Activated naive CD4-positive, alpha-beta T cell treated with anti-CD3 and anti-CD28 coated beads, Interleukin-2, amount 10 ng/mL, durations not matched to agents 7 days and 5 days (primary cell): ENCODE measurements at regions not wholly inside any gene's neighbourhood (a gene's known extent, or its start where the extent isn't known, plus 50 kb on each side); places are given as distances from the start of the nearest gene placed in this dataset.

Experiments used
- CTCF ChIA-PET: fragments of 350-600 bp; sonication (Branson Sonifier 250); formaldehyde crosslinking; loops from one replicate; lab custom pipeline; 2021; ENCODE audit warnings: antibody characterized with exemption; lab: Charles Lee
- DNase-seq: peaks from one replicate; pipeline ENCODE4 v3.0.0-alpha.2; 2020
- H3K27ac Mint-ChIP-seq: one replicate; pipeline ENCODE4 v1.8.0; 2021; ENCODE audit warnings: mild to moderate bottlenecking, moderate library complexity, mixed read lengths
- H3K27me3 Mint-ChIP-seq: one replicate; pipeline ENCODE4 v1.8.0; 2021; ENCODE audit warnings: mild to moderate bottlenecking, mixed read lengths
- H3K36me3 Mint-ChIP-seq: one replicate; pipeline ENCODE4 v1.8.0; 2021; ENCODE audit warnings: mixed read lengths
- H3K4me1 Mint-ChIP-seq: one replicate; pipeline ENCODE4 v1.8.0; 2021; ENCODE audit warnings: mixed read lengths
- H3K4me3 Mint-ChIP-seq: one replicate; pipeline ENCODE4 v1.8.0; 2021; ENCODE audit warnings: mild to moderate bottlenecking, moderate library complexity, mixed read lengths
- H3K9me3 Mint-ChIP-seq: one replicate; pipeline ENCODE4 v1.8.0; 2021; ENCODE audit warnings: mixed read lengths

DNA sequence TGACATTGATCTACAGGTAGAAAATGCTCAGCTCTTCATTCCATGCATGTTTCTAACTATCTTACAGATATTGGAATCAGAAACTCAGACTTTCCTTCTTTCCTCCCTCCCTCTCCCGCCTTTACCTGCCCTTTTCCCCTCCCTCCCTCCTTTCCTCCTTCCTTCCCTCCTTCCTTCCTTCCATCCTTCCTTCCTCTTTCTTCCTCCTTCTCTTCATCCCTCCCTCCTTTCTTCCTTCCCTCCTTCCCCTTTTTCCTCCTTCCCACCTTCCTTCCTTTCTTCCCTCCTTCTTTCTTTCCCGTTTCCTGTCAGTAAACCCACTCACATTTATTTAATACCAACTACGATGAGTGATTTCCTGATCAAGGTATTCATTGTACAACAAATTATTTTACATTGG is 113.4 kb upstream of the IRS2 start:
- Mint-ChIP-seq H3K4me3 (no peak overlapping the region), H3K9me3 (no peaks in the 10 kb centered on the region), H3K27ac (no peak overlapping the region), H3K27me3 (peaks cover 4% of the 10 kb centered on the region), H3K4me1 (no peaks in the 10 kb centered on the region), H3K36me3 (no peaks in the 10 kb centered on the region)
- DNase-seq = no peak
- CTCF ChIA-PET = no interaction called here

- Mint-ChIP-seq H3K27me3 (peaks cover 4% of the 10 kb centered on the region), H3K4me1 (no peaks in the 10 kb centered on the region), H3K36me3 (no peaks in the 10 kb centered on the region), H3K27ac (no peak overlapping the region), H3K9me3 (no peaks in the 10 kb centered on the region), H3K4me3 (no peak overlapping the region)
- DNase-seq = no peak
- CTCF ChIA-PET = no interaction called here
These were observed 112.9 kb upstream of the IRS2 start for GRCh38 chr13:109899316-109899715.

DNA sequence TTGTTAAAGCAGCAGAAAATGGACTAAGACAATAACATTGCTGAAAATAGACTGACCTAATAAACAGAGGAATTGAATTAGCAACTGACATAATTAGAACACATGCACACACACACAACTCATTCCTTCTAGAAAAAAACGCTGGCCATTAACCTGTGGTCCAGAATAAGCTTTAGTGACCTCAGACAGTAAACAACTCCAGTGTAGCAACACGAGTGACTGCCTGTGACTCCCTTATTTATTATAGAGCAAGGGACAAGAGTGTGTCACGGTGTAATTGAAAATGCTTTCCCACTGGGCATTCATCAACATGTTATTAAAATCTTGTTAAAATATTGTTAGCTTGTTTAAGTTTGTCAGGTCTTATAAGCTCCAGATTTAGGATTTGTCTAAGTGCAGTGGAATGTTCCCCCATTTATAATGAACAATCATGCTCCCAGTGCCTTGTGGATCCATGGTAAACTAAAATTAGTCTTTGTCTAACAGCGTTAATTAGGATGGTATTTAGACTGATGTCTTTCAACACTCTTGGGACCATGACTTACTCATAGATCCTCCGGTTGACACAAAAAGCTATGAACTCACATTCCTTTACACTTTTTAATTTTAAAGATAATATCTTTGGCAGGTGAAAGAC is 111.7 kb upstream of the IRS2 start:
- Mint-ChIP-seq H3K36me3 (no peaks in the 10 kb centered on the region), H3K4me1 (no peaks in the 10 kb centered on the region), H3K27me3 (peaks cover 8% of the 10 kb centered on the region), H3K9me3 (no peaks in the 10 kb centered on the region), H3K27ac (no peak overlapping the region), H3K4me3 (no peak overlapping the region)
- CTCF ChIA-PET = no interaction called here
- DNase-seq = no peak

DNA sequence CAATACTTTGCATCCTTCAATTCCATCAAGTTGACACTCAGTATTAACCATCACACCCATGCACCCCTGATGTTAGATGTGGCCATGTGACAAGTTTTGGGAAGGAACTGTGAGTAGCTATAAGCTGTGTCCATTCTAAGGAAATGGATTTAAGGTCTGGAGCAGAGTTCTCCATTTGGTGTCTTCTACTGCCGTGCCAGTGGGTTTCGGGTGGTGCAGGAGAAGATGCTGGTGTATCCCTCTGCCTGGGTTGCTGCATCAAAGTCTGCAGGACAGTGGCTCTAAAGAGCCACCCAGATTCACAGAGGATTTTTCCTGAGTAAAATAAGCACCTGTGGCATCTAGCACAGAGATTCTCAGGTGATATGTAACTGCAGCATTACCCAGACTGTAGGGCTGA is 105.7 kb upstream of the IRS2 start:
- Mint-ChIP-seq H3K27me3 (peaks cover 4% of the 10 kb centered on the region), H3K4me3 (no peak overlapping the region), H3K27ac (no peak overlapping the region), H3K36me3 (no peaks in the 10 kb centered on the region), H3K4me1 (no peaks in the 10 kb centered on the region), H3K9me3 (no peaks in the 10 kb centered on the region)
- CTCF ChIA-PET = no interaction called here
- DNase-seq = no peak

DNA sequence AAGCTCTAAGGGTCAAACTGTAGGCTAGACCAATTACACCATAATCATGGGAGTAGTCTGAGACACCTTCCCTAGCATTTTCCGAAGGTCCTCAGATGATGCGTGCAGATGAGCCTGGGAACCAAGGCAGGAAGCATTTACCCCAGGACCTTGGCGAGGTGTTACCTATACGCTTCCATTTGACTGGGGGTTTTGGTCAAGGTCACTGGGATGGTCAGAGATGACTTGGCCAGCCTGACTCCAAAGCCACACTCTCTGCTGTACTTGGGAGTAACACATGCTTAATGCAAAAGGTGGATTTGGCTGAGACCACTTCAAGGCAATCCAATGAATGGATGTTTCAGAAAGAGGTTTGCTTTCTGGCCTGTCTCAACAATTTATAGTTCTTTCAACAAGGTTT is 98.9 kb upstream of the IRS2 start:
- DNase-seq = no peak
- Mint-ChIP-seq H3K36me3 (no peaks in the 10 kb centered on the region), H3K27ac (no peak overlapping the region), H3K4me1 (no peaks in the 10 kb centered on the region), H3K9me3 (no peaks in the 10 kb centered on the region), H3K27me3 (no peaks in the 10 kb centered on the region), H3K4me3 (no peak overlapping the region)
- CTCF ChIA-PET = no interaction called here

- CTCF ChIA-PET = no interaction called here
- no peak for DNase-seq
- Mint-ChIP-seq H3K36me3 (no peaks in the 10 kb centered on the region), H3K27me3 (no peaks in the 10 kb centered on the region), H3K4me1 (no peaks in the 10 kb centered on the region), H3K27ac (no peak overlapping the region), H3K9me3 (no peaks in the 10 kb centered on the region), H3K4me3 (no peak overlapping the region)
These were observed 98.1 kb upstream of the IRS2 start for GRCh38 chr13:109884462-109884861.

DNA sequence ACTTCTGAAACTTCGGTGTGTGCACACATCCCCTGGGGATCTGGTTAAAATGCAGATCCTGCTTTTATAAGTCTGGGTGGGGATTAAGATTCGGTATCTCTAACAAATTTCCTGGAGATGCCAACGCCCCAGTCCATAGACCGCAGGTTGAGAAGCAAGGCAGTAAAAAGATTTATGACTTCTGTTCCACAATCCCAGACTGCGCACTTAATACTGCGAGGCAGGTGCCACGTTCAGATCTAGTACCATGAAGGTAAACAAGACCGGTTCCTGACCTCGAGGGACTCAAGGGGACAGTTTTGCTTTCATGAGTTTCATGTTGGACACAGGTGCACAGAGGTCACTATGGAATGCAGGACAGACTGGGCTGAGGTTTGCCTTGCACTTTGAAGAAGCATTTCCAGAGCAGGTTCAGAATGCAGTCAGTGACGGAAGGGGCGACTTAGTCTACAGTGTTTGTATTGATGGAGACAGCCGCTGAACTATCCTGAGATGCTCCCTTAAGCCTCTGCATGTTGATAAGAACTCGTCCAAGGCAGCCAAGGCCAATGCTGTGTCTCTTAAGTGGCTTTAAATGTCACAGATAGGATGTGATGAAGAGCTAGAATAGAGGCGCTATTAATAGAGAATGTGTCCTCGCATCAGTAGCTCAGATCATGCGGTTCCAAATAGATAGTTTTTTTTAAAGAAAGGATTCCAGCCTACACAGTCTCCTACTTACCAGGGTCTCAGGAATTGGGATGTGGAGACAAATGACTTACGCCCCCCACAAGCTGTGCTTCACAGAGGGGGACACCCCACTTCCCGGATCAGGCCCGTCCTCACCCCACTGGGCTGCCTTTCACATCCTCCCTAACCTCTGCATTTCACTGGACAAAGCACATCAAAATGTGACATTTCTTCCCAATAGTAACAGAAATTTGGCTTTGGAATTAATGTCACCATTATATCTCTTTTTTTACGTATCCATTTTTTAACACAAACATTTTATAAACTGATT is 97.1 kb upstream of the IRS2 start:
- no peak overlapping the region for H3K4me3 Mint-ChIP-seq
- CTCF ChIA-PET = no interaction called here
- no peak for DNase-seq
- no peak overlapping the region for H3K27ac Mint-ChIP-seq
- no peaks in the 10 kb centered on the region for H3K4me1 Mint-ChIP-seq
- no peaks in the 10 kb centered on the region for H3K27me3 Mint-ChIP-seq
- no peaks in the 10 kb centered on the region for H3K9me3 Mint-ChIP-seq
- no peaks in the 10 kb centered on the region for H3K36me3 Mint-ChIP-seq

DNA sequence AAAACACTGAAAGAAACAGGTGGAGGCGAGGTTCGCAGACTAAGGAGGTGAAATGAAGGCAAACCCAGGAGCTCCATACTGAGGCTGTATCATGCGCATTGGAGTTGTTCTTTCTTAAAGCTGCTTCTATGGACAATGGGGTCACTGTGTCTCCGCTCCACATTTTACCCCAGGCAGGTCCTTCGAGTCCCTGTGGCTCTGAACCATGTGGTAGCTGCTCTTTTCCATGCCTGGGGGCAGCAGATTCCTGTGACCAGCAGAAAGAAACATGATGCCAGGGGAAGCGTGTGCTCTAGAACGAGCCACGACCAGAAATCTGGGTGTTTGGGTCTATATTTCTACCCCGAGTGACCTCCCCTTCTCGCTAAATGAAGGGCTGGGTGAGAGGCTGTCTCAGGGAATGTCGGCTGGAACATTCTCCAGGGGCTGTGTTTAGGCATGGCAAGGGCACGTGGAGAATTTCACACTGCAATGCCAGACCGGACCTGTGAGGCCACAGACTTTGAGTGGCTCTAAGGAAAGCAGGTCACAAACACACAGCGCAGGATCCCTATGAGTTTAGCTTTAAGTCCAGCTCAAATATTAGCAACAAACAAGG is 95.7 kb upstream of the IRS2 start:
- Mint-ChIP-seq H3K27me3 (no peaks in the 10 kb centered on the region), H3K4me3 (no peak overlapping the region), H3K27ac (no peak overlapping the region), H3K4me1 (no peaks in the 10 kb centered on the region), H3K36me3 (no peaks in the 10 kb centered on the region), H3K9me3 (no peaks in the 10 kb centered on the region)
- CTCF ChIA-PET = no interaction called here
- no peak for DNase-seq

- Mint-ChIP-seq H3K27me3 (no peaks in the 10 kb centered on the region), H3K4me1 (no peaks in the 10 kb centered on the region), H3K36me3 (no peaks in the 10 kb centered on the region), H3K4me3 (no peak overlapping the region), H3K9me3 (no peaks in the 10 kb centered on the region), H3K27ac (no peak overlapping the region)
- DNase-seq = no peak
- CTCF ChIA-PET = no interaction called here
These were observed 95.0 kb upstream of the IRS2 start for GRCh38 chr13:109881347-109881725.

DNA sequence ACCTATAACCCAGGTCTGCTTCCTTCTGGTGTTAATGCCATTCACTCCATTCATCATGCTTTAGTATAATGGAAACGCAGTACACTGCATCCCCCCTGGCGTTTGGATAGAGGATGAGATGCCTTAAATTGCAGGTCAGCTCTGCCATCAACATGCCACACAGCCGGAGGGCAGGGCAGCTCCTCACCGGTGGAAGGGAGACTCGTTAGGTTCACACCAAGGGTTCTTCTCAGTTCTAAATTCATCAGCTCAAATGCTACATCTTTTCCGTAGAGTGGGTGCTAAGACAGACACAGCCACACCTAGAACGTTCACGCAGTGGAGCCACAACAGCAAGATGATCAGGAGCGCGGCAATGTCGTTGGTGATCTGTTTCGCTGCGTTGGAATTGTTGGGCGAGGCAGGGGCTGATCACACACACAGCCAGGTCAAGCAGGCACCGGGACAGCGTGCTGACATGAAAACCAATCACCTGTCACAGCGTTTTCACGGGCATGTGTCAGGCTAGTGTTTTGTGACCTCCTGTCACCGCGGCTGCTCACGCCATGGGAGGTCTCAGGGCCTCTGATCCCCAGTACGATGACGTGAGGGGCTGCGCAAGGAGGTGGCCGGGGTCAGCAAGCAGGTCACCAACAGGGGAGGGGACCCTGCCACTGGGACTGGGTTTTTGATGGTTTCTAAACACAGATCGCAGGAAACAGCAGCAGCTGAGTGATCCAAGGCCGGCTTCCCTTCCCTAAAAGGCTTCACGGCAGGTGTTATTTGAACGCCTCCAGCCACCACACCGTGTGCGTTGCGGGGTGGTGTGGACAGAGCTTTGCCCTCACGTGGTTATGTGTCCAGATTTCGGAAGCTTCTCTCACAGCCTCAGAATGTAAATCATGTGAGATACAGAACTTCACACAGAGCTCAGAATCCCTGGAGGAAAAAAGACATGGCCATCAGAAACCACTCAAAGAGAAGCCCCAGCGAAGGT is 94.3 kb upstream of the IRS2 start:
- Mint-ChIP-seq H3K4me1 (no peaks in the 10 kb centered on the region), H3K27ac (no peak overlapping the region), H3K27me3 (no peaks in the 10 kb centered on the region), H3K4me3 (no peak overlapping the region), H3K9me3 (no peaks in the 10 kb centered on the region), H3K36me3 (no peaks in the 10 kb centered on the region)
- DNase-seq = no peak
- CTCF ChIA-PET = interaction anchor here (0.6 kb wide), 1 partner anchor 1903 kb away, joined by 3 read pairs; no protein-coding TSS in a partner anchor

GRCh38 chr13:109879338-109879737 is 93.0 kb upstream of the IRS2 start:
- CTCF ChIA-PET = no interaction called here
- Mint-ChIP-seq H3K27me3 (no peaks in the 10 kb centered on the region), H3K9me3 (no peaks in the 10 kb centered on the region), H3K4me3 (no peak overlapping the region), H3K4me1 (peaks cover 8% of the 10 kb centered on the region), H3K36me3 (no peaks in the 10 kb centered on the region), H3K27ac (no peak overlapping the region)
- no peak for DNase-seq

- Mint-ChIP-seq H3K36me3 (no peaks in the 10 kb centered on the region), H3K27me3 (no peaks in the 10 kb centered on the region), H3K4me1 (peaks cover 8% of the 10 kb centered on the region), H3K27ac (no peak overlapping the region), H3K9me3 (no peaks in the 10 kb centered on the region), H3K4me3 (no peak overlapping the region)
- CTCF ChIA-PET = no interaction called here
- DNase-seq = no peak
These were observed 91.4 kb upstream of the IRS2 start for GRCh38 chr13:109877809-109878208.

- H3K4me1 Mint-ChIP-seq = peaks cover 8% of the 10 kb centered on the region
- H3K9me3 Mint-ChIP-seq = no peaks in the 10 kb centered on the region
- DNase-seq = no peak
- H3K27ac Mint-ChIP-seq = no peak overlapping the region
- no peaks in the 10 kb centered on the region for H3K36me3 Mint-ChIP-seq
- CTCF ChIA-PET = no interaction called here
- H3K27me3 Mint-ChIP-seq = peaks cover 4% of the 10 kb centered on the region
- no peak overlapping the region for H3K4me3 Mint-ChIP-seq
These were observed 89.4 kb upstream of the IRS2 start for GRCh38 chr13:109875746-109876145.
